ENCODE measurements at regions not wholly inside any gene's neighbourhood (a gene's known extent, or its start where the extent isn't known, plus 50 kb on each side); places are given as distances from the start of the nearest gene placed in this dataset.

- Histone ChIP-seq H3K27ac (no peak overlapping the region), H3K4me3 (no peak overlapping the region), H3K27me3 (no peaks in the 10 kb centered on the region), H3K4me1 (peaks cover 17% of the 10 kb centered on the region), H3K9me3 (no peaks in the 10 kb centered on the region), H3K36me3 (no peaks in the 10 kb centered on the region)
- intact Hi-C loops (cut with DNase I), result no loop called here
- TF ChIP-seq, protein P1, sequence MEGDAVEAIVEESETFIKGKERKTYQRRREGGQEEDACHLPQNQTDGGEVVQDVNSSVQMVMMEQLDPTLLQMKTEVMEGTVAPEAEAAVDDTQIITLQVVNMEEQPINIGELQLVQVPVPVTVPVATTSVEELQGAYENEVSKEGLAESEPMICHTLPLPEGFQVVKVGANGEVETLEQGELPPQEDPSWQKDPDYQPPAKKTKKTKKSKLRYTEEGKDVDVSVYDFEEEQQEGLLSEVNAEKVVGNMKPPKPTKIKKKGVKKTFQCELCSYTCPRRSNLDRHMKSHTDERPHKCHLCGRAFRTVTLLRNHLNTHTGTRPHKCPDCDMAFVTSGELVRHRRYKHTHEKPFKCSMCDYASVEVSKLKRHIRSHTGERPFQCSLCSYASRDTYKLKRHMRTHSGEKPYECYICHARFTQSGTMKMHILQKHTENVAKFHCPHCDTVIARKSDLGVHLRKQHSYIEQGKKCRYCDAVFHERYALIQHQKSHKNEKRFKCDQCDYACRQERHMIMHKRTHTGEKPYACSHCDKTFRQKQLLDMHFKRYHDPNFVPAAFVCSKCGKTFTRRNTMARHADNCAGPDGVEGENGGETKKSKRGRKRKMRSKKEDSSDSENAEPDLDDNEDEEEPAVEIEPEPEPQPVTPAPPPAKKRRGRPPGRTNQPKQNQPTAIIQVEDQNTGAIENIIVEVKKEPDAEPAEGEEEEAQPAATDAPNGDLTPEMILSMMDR (IDR thresholded peaks at IDR 0.05), result no peak
- DNase-seq, result no peak
- ATAC-seq, result no peak
Observed at GRCh38 chr18:10027461-10027860, 113.6 kb downstream of the VAPA start.

- intact Hi-C loops (cut with DNase I), result no loop called here
- H3K9me3 ChIP-seq, result no peaks in the 10 kb centered on the region
- DNase-seq, result no peak
- H3K4me1 ChIP-seq, result peaks cover 32% of the 10 kb centered on the region
- H3K27me3 ChIP-seq, result no peaks in the 10 kb centered on the region
- ATAC-seq, result no peak
- TF ChIP-seq, protein P1 (IDR thresholded peaks at IDR 0.05), result no peak
- H3K36me3 ChIP-seq, result no peaks in the 10 kb centered on the region
- H3K4me3 ChIP-seq, result no peak overlapping the region
- H3K27ac ChIP-seq, result no peak overlapping the region
Observed at GRCh38 chr18:10029711-10030110, 115.9 kb downstream of the VAPA start.

GRCh38 chr18:10030816-10031541, 117.2 kb downstream of the VAPA start:
- Histone ChIP-seq H3K27me3 (no peaks in the 10 kb centered on the region), H3K36me3 (no peaks in the 10 kb centered on the region), H3K27ac (no peak overlapping the region), H3K4me1 (peaks cover 33% of the 10 kb centered on the region), H3K9me3 (no peaks in the 10 kb centered on the region), H3K4me3 (no peak overlapping the region)
- DNase-seq (no peak), ATAC-seq (no peak)
- intact Hi-C loops (cut with DNase I), result no loop called here
- TF ChIP-seq, protein P1 (IDR thresholded peaks at IDR 0.05), result no peak

DNA sequence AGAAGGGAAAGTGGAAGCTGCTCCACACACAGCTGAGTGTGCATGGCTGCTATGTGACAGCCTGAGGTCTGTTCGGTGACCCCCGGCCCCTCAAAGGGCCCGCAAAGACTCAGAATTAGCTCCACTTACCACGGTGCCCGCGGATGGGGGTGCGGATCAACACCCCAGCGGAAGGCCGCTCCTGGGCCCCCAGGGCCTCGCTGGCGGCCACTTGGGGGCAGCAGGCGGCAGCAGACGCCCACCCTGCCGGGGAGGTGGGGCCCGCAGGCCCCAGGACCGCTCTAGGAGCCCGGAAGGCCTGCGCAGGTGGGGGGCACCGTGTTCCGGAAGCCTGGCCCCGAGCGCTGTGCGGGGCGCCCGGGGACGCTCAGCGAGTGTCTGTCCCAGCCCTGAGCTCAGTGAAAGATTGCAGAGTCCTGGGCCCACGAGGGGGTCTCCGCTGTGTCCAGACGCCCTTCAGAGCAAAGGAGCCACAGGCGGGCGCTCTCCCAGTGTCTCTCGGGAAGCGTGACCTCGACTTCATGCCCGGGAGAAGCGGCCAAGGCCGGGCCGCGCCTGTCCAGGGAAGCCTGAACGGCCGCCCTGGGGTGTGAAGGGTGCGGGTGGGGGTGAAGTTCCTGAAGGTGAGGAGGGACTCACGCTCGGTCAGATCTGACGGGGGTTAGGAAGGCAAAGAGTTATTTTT, 118.7 kb downstream of the VAPA start:
- intact Hi-C loops (cut with DNase I), result no loop called here
- H3K4me1 ChIP-seq, result peaks cover 28% of the 10 kb centered on the region
- no peaks in the 10 kb centered on the region for H3K36me3 ChIP-seq
- H3K9me3 ChIP-seq, result no peaks in the 10 kb centered on the region
- H3K27ac ChIP-seq, result peak overlapping the region; percentile 65
- peak overlapping the region; percentile 23 for H3K4me3 ChIP-seq
- DNase-seq (no peak), ATAC-seq (peak; percentile 70)
- TF ChIP-seq, protein P1 (IDR thresholded peaks at IDR 0.05), result peak; percentile 43
- H3K27me3 ChIP-seq, result no peaks in the 10 kb centered on the region

GRCh38 chr18:10033016-10033399, 119.2 kb downstream of the VAPA start:
- no peak for ATAC-seq
- no peak for DNase-seq
- H3K4me1 ChIP-seq, result peaks cover 28% of the 10 kb centered on the region

More at GRCh38 chr18:10033016-10033399, 119.2 kb downstream of the VAPA start:
- peak overlapping the region; percentile 65 for H3K27ac ChIP-seq
- H3K27me3 ChIP-seq, result no peaks in the 10 kb centered on the region
- intact Hi-C loops (cut with DNase I), result no loop called here
- no peaks in the 10 kb centered on the region for H3K9me3 ChIP-seq
- H3K36me3 ChIP-seq, result no peaks in the 10 kb centered on the region
- peak overlapping the region; percentile 23 for H3K4me3 ChIP-seq
- TF ChIP-seq, protein P1 (IDR thresholded peaks at IDR 0.05), result no peak
